Astrocyte (in vitro differentiated cells and primary cell): ENCODE measurements at regions not wholly inside any gene's neighbourhood (a gene's known extent, or its start where the extent isn't known, plus 50 kb on each side); places are given as distances from the start of the nearest gene placed in this dataset.
"Not testable (repeated sequence)": the region's sequence is repeated elsewhere in the genome, so short reads cannot be mapped to it uniquely, and the experiment has no call there.

Source experiments
- DNase-seq: peaks from one replicate; pipeline ENCODE4 v3.0.0-alpha.2; 2010; ENCODE audit warnings: low read depth
- FAIRE-seq: peaks from 2 replicates; lab custom pipeline; 2011; peaks lifted over from hg19 to GRCh38; lab: Jason Lieb, UNC
- H2AFZ ChIP-seq: 2 replicates; pipeline ENCODE4 v1.6.0; 2012; ENCODE audit warnings: low read depth, low read length, inconsistent platforms
- H3K27ac ChIP-seq: 2 replicates; pipeline ENCODE4 v1.5.1; 2011; ENCODE audit warnings: low read depth, low read length, inconsistent platforms
- H3K27me3 ChIP-seq: 2 replicates; pipeline ENCODE4 v1.6.0; 2011; ENCODE audit warnings: low read length, inconsistent platforms; ENCODE audit not compliant: insufficient read depth
- H3K36me3 ChIP-seq: 2 replicates; pipeline ENCODE4 v1.5.1; 2011; ENCODE audit warnings: low read length, inconsistent platforms; ENCODE audit not compliant: insufficient read depth
- H3K4me1 ChIP-seq: 2 replicates; pipeline ENCODE4 v1.5.1; 2011; ENCODE audit warnings: low read length, inconsistent platforms; ENCODE audit not compliant: insufficient read depth
- H3K4me2 ChIP-seq: 2 replicates; pipeline ENCODE4 v1.6.0; 2012; ENCODE audit warnings: low read length, inconsistent platforms
- H3K4me3 ChIP-seq: 2 replicates; pipeline ENCODE4 v1.5.1; 2011; ENCODE audit warnings: low read depth, mild to moderate bottlenecking, low read length, inconsistent platforms; ENCODE audit not compliant: insufficient read depth
- H3K79me2 ChIP-seq: 2 replicates; pipeline ENCODE4 v1.6.0; 2012; ENCODE audit warnings: mild to moderate bottlenecking, low read length, inconsistent platforms; ENCODE audit not compliant: insufficient read depth
- H3K9ac ChIP-seq: 2 replicates; pipeline ENCODE4 v1.6.0; 2012; ENCODE audit warnings: mild to moderate bottlenecking, low read length, inconsistent platforms
- H3K9me3 ChIP-seq: 2 replicates; pipeline ENCODE4 v1.5.1; 2012; ENCODE audit warnings: low read depth, mild to moderate bottlenecking, low read length, inconsistent platforms; ENCODE audit not compliant: insufficient read depth
- H4K20me1 ChIP-seq: 2 replicates; pipeline ENCODE4 v1.6.0; 2012; ENCODE audit warnings: low read length, inconsistent platforms; ENCODE audit not compliant: insufficient read depth
- H3K27ac Mint-ChIP-seq: one replicate; pipeline ENCODE4 v1.8.0; 2021; ENCODE audit warnings: mild to moderate bottlenecking, mixed read lengths; ENCODE audit not compliant: unreplicated experiment
- H3K27me3 Mint-ChIP-seq: one replicate; pipeline ENCODE4 v1.8.0; 2021; ENCODE audit warnings: low read depth, mixed read lengths; ENCODE audit not compliant: unreplicated experiment
- H3K36me3 Mint-ChIP-seq: one replicate; pipeline ENCODE4 v1.8.0; 2021; ENCODE audit warnings: low read depth, mixed read lengths; ENCODE audit not compliant: unreplicated experiment
- H3K4me1 Mint-ChIP-seq: one replicate; pipeline ENCODE4 v1.8.0; 2021; ENCODE audit warnings: low read depth, mixed read lengths; ENCODE audit not compliant: unreplicated experiment
- H3K4me3 Mint-ChIP-seq: one replicate; pipeline ENCODE4 v1.8.0; 2021; ENCODE audit warnings: mild to moderate bottlenecking, moderate library complexity, mixed read lengths; ENCODE audit not compliant: unreplicated experiment
- H3K9me3 Mint-ChIP-seq: one replicate; pipeline ENCODE4 v1.8.0; 2021; ENCODE audit warnings: mild to moderate bottlenecking, mixed read lengths; ENCODE audit not compliant: unreplicated experiment
- EZH2 ChIP-seq: IDR thresholded peaks from 2 replicates; pipeline ENCODE4 v1.6.1; 2012; ENCODE audit warnings: mild to moderate bottlenecking, low read length, inconsistent platforms; ENCODE audit not compliant: insufficient read depth
- TF ChIP-seq, protein P1 (sequence below): IDR thresholded peaks from 2 replicates; pipeline ENCODE4 v1.5.1; 2011; ENCODE audit warnings: low read depth, mild to moderate bottlenecking, inconsistent platforms, low read length, moderate library complexity; ENCODE audit not compliant: insufficient read depth

DNA sequence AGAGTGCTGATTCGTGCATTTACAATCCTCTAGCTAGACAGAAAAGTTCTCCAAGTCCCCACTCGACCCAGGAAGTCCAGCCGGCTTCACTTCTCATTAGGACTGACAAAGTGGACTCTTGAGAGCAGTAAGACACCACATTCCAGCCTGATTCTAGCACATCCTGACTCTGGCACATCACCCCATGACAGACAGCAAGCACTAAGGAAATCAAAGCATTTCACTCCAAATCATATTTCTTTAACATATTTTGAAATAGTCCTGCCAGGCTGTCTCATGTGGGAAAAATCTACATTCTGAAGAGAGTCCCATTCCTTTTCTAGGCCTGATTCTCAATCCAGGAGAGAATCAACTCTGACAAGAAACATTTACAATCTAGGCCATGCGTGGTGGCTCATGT, 478.5 kb upstream of the AMELY start:
- Mint-ChIP-seq H3K4me3 (no peak overlapping the region), H3K27ac (no peak overlapping the region), H3K36me3 (peaks cover 2% of the 10 kb centered on the region), H3K4me1 (no peaks in the 10 kb centered on the region), H3K9me3 (peaks cover 17% of the 10 kb centered on the region), H3K27me3 (no peaks in the 10 kb centered on the region)
- FAIRE-seq, result no peak
- H3K9ac ChIP-seq, result no peak overlapping the region
- no peak overlapping the region for H3K4me2 ChIP-seq
- no peaks in the 10 kb centered on the region for H3K27me3 ChIP-seq
- H3K4me3 ChIP-seq, result no peak overlapping the region
- no peak overlapping the region for H2AFZ ChIP-seq
- DNase-seq, result no peak
- no peak overlapping the region for H3K27ac ChIP-seq
- no peaks in the 10 kb centered on the region for H3K79me2 ChIP-seq
- peaks cover 3% of the 10 kb centered on the region for H3K9me3 ChIP-seq
- no peak for TF ChIP-seq EZH2
- TF ChIP-seq, protein P1, sequence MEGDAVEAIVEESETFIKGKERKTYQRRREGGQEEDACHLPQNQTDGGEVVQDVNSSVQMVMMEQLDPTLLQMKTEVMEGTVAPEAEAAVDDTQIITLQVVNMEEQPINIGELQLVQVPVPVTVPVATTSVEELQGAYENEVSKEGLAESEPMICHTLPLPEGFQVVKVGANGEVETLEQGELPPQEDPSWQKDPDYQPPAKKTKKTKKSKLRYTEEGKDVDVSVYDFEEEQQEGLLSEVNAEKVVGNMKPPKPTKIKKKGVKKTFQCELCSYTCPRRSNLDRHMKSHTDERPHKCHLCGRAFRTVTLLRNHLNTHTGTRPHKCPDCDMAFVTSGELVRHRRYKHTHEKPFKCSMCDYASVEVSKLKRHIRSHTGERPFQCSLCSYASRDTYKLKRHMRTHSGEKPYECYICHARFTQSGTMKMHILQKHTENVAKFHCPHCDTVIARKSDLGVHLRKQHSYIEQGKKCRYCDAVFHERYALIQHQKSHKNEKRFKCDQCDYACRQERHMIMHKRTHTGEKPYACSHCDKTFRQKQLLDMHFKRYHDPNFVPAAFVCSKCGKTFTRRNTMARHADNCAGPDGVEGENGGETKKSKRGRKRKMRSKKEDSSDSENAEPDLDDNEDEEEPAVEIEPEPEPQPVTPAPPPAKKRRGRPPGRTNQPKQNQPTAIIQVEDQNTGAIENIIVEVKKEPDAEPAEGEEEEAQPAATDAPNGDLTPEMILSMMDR, result no peak
- no peaks in the 10 kb centered on the region for H3K36me3 ChIP-seq
- H3K4me1 ChIP-seq, result no peaks in the 10 kb centered on the region
- no peaks in the 10 kb centered on the region for H4K20me1 ChIP-seq

DNA sequence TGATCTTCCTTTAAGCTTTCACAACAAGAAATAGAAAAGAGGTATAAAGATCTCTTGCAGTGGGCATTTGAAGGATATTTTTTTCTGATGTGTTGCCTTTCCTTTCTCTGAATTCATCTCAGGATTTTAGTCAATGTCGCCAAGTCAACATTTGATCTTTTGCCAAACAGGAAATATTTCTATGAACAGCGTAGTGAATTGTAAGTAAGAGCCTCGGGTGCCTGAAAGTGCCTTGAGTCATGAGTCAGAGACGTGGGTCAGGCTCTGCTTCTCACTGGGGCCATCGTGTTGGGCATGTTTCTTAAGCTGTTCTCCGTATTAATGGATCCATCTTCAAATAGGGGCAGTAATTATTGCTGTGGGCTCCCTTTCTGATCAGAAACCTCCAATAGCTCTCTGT, 471.4 kb upstream of the AMELY start:
- H3K9me3 ChIP-seq, result no peaks in the 10 kb centered on the region
- H4K20me1 ChIP-seq, result no peaks in the 10 kb centered on the region
- Mint-ChIP-seq H3K9me3 (no peaks in the 10 kb centered on the region), H3K27ac (no peak overlapping the region), H3K27me3 (no peaks in the 10 kb centered on the region), H3K4me3 (no peak overlapping the region), H3K36me3 (peaks cover 4% of the 10 kb centered on the region), H3K4me1 (peaks cover 9% of the 10 kb centered on the region)
- no peak for TF ChIP-seq EZH2
- TF ChIP-seq, protein P1, result no peak
- H3K36me3 ChIP-seq, result no peaks in the 10 kb centered on the region
- H3K9ac ChIP-seq, result no peak overlapping the region
- no peaks in the 10 kb centered on the region for H3K79me2 ChIP-seq
- no peak for DNase-seq
- H2AFZ ChIP-seq, result no peak overlapping the region
- H3K27ac ChIP-seq, result no peak overlapping the region
- no peak overlapping the region for H3K4me3 ChIP-seq
- H3K4me1 ChIP-seq, result peaks cover 8% of the 10 kb centered on the region
- H3K27me3 ChIP-seq, result no peaks in the 10 kb centered on the region
- no peak for FAIRE-seq
- H3K4me2 ChIP-seq, result peak overlapping the region; percentile 15

DNA sequence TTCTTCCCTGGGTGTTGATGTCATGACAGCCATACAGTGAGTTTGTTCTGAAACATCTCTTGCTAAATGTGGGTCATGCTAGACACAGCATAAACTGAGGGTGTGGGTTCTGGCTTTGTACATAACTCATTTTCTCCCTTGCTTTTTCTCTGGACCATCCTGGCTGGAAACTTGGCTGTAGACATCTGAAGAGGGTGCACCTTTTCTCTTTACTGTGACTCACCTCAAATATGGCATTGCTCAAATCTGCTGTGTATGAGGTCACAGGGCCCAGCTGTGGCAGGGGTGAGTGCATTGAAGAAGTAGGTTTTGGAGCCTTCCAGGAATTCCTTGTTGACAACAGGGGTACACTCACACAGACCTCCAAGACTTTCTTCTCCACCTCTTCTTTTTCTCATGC, 465.5 kb upstream of the AMELY start:
- Mint-ChIP-seq H3K36me3 (peaks cover 6% of the 10 kb centered on the region), H3K9me3 (no peaks in the 10 kb centered on the region), H3K4me3 (no peak overlapping the region), H3K4me1 (peaks cover 7% of the 10 kb centered on the region), H3K27me3 (no peaks in the 10 kb centered on the region), H3K27ac (no peak overlapping the region)
- Histone ChIP-seq H3K27me3 (no peaks in the 10 kb centered on the region), H3K79me2 (no peaks in the 10 kb centered on the region), H3K4me3 (no peak overlapping the region), H3K9ac (no peak overlapping the region), H3K36me3 (peaks cover 2% of the 10 kb centered on the region), H4K20me1 (no peaks in the 10 kb centered on the region), H2AFZ (no peak overlapping the region), H3K9me3 (no peaks in the 10 kb centered on the region), H3K27ac (no peak overlapping the region), H3K4me2 (no peak overlapping the region), H3K4me1 (no peaks in the 10 kb centered on the region)
- DNase-seq (no peak), FAIRE-seq (no peak)
- TF ChIP-seq EZH2, result no peak
- TF ChIP-seq, protein P1, result no peak

DNA sequence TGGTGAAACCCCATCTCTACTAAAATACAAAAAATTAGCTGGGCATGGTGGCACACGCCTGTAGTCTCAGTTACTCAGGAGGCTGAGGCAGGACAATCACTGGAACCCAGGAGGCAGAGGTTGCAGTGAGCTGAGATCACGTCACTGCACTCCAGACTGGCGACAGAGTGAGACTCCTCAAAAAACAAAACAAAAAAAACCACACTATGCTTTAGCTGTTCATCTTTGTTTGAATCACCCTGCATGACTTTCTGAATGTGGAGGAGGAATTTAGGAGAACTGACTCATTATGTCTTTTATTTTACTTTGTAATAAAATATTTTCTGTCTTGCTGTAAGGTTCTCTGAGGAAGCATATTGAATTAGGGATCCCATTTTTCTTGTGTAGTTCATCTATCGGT, 462.9 kb upstream of the AMELY start:
- not testable (repeated sequence) for FAIRE-seq, H3K79me2 ChIP-seq, H3K27ac Mint-ChIP-seq, H3K4me3 ChIP-seq, H3K36me3 Mint-ChIP-seq, DNase-seq, H3K9me3 Mint-ChIP-seq, H3K4me1 ChIP-seq, H3K9ac ChIP-seq, H3K4me1 Mint-ChIP-seq, H3K4me2 ChIP-seq, H2AFZ ChIP-seq, H3K4me3 Mint-ChIP-seq, H3K9me3 ChIP-seq, H3K27me3 ChIP-seq, H3K27me3 Mint-ChIP-seq, H3K36me3 ChIP-seq, H4K20me1 ChIP-seq
- H3K27ac ChIP-seq, result peak overlapping the region; percentile 50
